Neural crest cell (in vitro differentiated cells): ENCODE measurements at regions not wholly inside any gene's neighbourhood (a gene's known extent, or its start where the extent isn't known, plus 50 kb on each side); places are given as distances from the start of the nearest gene placed in this dataset.

Experiments
- DNase-seq: peaks from one replicate; pipeline ENCODE4 v3.0.0; 2021; ENCODE audit warnings: low read depth, mixed read lengths, low spot score
- H3K27ac Mint-ChIP-seq: one replicate; pipeline ENCODE4 v1.8.0; 2021; ENCODE audit warnings: mild to moderate bottlenecking, mixed read lengths; ENCODE audit not compliant: unreplicated experiment
- H3K27me3 Mint-ChIP-seq: 2 replicates; pipeline ENCODE4 v1.8.0; 2021; ENCODE audit warnings: low read depth, mild to moderate bottlenecking, mixed read lengths
- H3K36me3 Mint-ChIP-seq: 2 replicates; pipeline ENCODE4 v1.8.0; 2021; ENCODE audit warnings: low read depth, mild to moderate bottlenecking, mixed read lengths
- H3K4me1 Mint-ChIP-seq: 2 replicates; pipeline ENCODE4 v1.8.0; 2021; ENCODE audit warnings: mixed read lengths
- H3K4me3 Mint-ChIP-seq: one replicate; pipeline ENCODE4 v1.8.0; 2021; ENCODE audit warnings: mild to moderate bottlenecking, mixed read lengths
- H3K9me3 Mint-ChIP-seq: 2 replicates; pipeline ENCODE4 v1.8.0; 2021; ENCODE audit warnings: mixed read lengths
- TF ChIP-seq, protein P1 (sequence below): fragments of 200-600 bp; sonication (generic); conservative IDR thresholded peaks from 2 replicates; pipeline ENCODE4 v1.5.0; 2021; ENCODE audit warnings: antibody characterized with exemption, mild to moderate bottlenecking

DNA sequence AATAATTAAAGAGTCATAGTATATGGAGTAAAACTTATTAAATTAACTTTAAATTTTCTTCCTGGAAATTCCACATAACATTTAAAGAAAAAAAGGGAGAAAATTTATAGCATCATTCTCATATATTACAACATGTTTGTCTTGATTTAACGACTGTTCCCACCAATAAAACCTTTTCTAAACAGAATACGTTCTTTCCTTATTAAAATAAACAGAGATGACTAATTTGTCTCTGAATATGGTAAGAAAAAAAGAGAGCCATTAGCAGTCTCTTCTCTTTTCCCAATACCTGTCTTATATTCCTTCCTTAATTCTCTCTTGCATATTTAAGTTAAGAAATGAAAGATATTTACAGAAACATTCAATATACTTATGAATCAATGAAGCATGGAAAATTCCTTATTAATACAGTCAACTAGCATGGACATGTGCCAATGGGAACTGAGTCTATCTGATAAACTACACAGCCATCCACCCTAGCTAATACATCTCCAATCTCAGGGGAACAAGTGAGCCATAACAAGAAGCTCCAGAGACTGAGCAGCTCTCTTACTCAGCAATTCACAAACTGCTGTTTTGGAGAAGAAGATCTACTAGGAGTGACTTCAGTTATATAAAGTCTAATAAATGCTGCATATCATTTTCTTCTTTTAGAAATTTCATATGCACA is 347.1 kb upstream of the MANEA start:
- TF ChIP-seq, protein P1, sequence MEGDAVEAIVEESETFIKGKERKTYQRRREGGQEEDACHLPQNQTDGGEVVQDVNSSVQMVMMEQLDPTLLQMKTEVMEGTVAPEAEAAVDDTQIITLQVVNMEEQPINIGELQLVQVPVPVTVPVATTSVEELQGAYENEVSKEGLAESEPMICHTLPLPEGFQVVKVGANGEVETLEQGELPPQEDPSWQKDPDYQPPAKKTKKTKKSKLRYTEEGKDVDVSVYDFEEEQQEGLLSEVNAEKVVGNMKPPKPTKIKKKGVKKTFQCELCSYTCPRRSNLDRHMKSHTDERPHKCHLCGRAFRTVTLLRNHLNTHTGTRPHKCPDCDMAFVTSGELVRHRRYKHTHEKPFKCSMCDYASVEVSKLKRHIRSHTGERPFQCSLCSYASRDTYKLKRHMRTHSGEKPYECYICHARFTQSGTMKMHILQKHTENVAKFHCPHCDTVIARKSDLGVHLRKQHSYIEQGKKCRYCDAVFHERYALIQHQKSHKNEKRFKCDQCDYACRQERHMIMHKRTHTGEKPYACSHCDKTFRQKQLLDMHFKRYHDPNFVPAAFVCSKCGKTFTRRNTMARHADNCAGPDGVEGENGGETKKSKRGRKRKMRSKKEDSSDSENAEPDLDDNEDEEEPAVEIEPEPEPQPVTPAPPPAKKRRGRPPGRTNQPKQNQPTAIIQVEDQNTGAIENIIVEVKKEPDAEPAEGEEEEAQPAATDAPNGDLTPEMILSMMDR, result no peak
- Mint-ChIP-seq H3K4me3 (no peak overlapping the region), H3K36me3 (no peaks in the 10 kb centered on the region), H3K27me3 (no peaks in the 10 kb centered on the region), H3K9me3 (no peaks in the 10 kb centered on the region), H3K27ac (no peak overlapping the region), H3K4me1 (peaks cover 21% of the 10 kb centered on the region)
- no peak for DNase-seq

DNA sequence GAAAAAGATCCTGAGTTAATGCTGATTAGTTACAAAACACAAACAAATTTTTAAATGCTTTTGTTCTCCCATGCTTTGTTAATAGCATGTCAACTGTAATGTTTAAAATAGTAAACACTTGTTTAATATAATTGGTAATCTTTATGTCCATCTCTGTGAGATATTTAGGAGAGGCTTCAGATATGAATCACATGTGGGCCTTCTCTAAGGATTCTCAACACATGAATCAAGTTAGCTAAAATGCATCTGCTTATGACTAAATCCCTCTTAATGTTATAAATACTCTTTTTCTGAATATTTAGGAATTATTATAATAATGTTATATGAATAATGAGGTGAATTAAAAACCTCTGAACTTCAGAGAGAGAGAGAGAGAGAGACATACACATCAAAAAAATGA is 345.9 kb upstream of the MANEA start:
- no peak for DNase-seq
- no peaks in the 10 kb centered on the region for H3K27me3 Mint-ChIP-seq
- H3K4me3 Mint-ChIP-seq, result no peak overlapping the region
- H3K4me1 Mint-ChIP-seq, result peaks cover 21% of the 10 kb centered on the region
- TF ChIP-seq, protein P1, result no peak
- H3K27ac Mint-ChIP-seq, result no peak overlapping the region
- no peaks in the 10 kb centered on the region for H3K36me3 Mint-ChIP-seq
- H3K9me3 Mint-ChIP-seq, result no peaks in the 10 kb centered on the region

DNA sequence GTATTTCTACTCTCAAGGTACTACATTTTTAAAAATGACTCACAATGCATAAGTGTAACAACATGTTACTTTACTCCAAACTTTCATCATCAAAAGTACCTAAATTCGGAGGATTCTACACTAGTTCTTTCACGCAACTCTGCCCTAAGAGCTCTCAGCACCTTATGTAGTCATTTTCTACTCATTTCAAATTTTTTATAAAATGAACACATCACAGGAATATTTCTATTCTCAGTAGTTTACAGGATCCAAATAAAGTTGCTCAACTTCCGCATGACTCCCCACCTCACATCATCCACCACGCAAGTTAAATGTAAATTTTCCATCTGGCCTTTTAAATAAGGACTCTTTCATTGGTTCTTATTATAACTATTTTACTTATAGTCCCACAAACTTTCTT is 344.9 kb upstream of the MANEA start:
- Mint-ChIP-seq H3K4me3 (no peak overlapping the region), H3K9me3 (no peaks in the 10 kb centered on the region), H3K4me1 (peaks cover 19% of the 10 kb centered on the region), H3K27me3 (no peaks in the 10 kb centered on the region), H3K27ac (no peak overlapping the region), H3K36me3 (no peaks in the 10 kb centered on the region)
- no peak for DNase-seq
- TF ChIP-seq, protein P1, result no peak

DNA sequence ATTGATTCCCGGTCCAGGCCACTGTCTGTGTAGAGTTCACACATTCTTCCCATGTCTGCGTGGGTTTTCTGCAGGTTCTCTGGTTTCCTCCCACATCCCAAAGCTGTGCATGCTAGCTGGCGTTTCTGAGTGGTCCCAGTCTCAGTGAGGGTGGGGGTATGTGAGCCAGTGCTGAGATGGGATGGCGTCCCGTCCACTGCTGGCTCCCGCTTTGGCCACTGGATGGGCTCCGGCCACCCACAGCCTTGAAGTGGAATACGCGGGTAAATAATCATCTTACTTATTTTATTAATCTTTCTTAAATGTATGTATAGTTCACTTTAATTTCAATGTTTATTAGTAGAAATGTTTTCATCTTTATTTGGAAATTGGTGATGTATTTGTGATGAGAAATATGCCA is 343.5 kb upstream of the MANEA start:
- Mint-ChIP-seq H3K36me3 (no peaks in the 10 kb centered on the region), H3K27ac (no peak overlapping the region), H3K9me3 (no peaks in the 10 kb centered on the region), H3K4me1 (peaks cover 13% of the 10 kb centered on the region), H3K4me3 (no peak overlapping the region), H3K27me3 (no peaks in the 10 kb centered on the region)
- TF ChIP-seq, protein P1, result no peak
- no peak for DNase-seq

DNA sequence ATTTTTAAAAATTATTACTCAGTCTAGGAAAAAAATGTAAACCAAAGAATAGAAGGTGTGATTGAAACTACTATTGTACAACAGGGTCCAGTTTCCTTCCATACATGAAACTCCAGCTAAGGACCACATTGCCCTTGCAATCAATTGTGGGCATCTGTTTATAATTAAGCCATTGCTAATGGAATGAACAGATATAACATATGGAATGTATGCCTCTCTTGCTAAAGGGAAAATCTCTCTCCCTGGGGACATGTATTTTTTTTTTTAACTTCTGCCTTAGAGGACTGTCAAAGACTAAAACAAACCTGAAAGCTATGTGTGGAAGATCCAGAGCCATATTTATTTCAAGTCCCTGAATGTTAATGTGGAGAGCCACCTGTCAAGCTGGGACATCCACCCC is 336.8 kb upstream of the MANEA start:
- Mint-ChIP-seq H3K27ac (no peak overlapping the region), H3K36me3 (no peaks in the 10 kb centered on the region), H3K9me3 (no peaks in the 10 kb centered on the region), H3K27me3 (no peaks in the 10 kb centered on the region), H3K4me1 (no peaks in the 10 kb centered on the region), H3K4me3 (no peak overlapping the region)
- DNase-seq, result no peak
- TF ChIP-seq, protein P1, result no peak
